SK-N-SH treated with all-trans-retinoic acid at 6 μM for 48 hours (cell line): ENCODE measurements at regions not wholly inside any gene's neighbourhood (a gene's known extent, or its start where the extent isn't known, plus 50 kb on each side); places are given as distances from the start of the nearest gene placed in this dataset.

Experiments
- ARNTL ChIP-seq: fragments of 450-650 bp; formaldehyde crosslinking; IDR thresholded peaks from 2 replicates; pipeline ENCODE4 v1.5.0; 2020; ENCODE audit warnings: low read depth, mild to moderate bottlenecking, moderate library complexity, borderline replicate concordance
- CREB5 ChIP-seq: fragments of 250-450 bp; sonication (Bioruptor Pico); IDR thresholded peaks from 2 replicates; pipeline ENCODE4 v1.5.1; 2020; ENCODE audit warnings: low read depth, mild to moderate bottlenecking, moderate library complexity
- CSDC2 ChIP-seq: fragments of 250-450 bp; sonication (Bioruptor Pico); IDR thresholded peaks from 2 replicates; pipeline ENCODE4 v1.5.0; 2020; ENCODE audit warnings: mild to moderate bottlenecking, moderate library complexity
- ESRRG ChIP-seq: fragments of 250-450 bp; sonication (Bioruptor Pico); IDR thresholded peaks from 2 replicates; pipeline ENCODE4 v1.6.1; 2021; ENCODE audit warnings: mild to moderate bottlenecking
- ISL1 ChIP-seq: fragments of 250-450 bp; sonication (Bioruptor Pico); IDR thresholded peaks from 2 replicates; pipeline ENCODE4 v2.1.2; 2022; ENCODE audit warnings: mild to moderate bottlenecking, moderate library complexity
- PATZ1 ChIP-seq: fragments of 250-450 bp; sonication (Bioruptor Pico); IDR thresholded peaks from 2 replicates; pipeline ENCODE4 v1.8.0; 2020; ENCODE audit warnings: mild to moderate bottlenecking, moderate library complexity, borderline replicate concordance
- PPARA ChIP-seq: fragments of 250-450 bp; sonication (Bioruptor Pico); IDR thresholded peaks from 2 replicates; pipeline ENCODE4 v1.5.0; 2020; ENCODE audit warnings: mild to moderate bottlenecking, borderline replicate concordance
- TSHZ2 ChIP-seq: fragments of 250-450 bp; sonication (Bioruptor Pico); IDR thresholded peaks from 2 replicates; pipeline ENCODE4 v1.5.0; 2020; ENCODE audit warnings: mild to moderate bottlenecking, moderate library complexity
- ZFP30 ChIP-seq: fragments of 450-650 bp; formaldehyde crosslinking; IDR thresholded peaks from 2 replicates; pipeline ENCODE4 v1.5.0; 2022; ENCODE audit warnings: mild to moderate bottlenecking, moderate library complexity
- ZNF8 ChIP-seq: fragments of 450-650 bp; formaldehyde crosslinking; IDR thresholded peaks from 2 replicates; pipeline ENCODE4 v1.5.0; 2020; ENCODE audit warnings: mild to moderate bottlenecking, moderate library complexity

- TF ChIP-seq PATZ1 (CRISPR knock-in tag) (no peak), ZNF8 (no peak), TSHZ2 (CRISPR knock-in tag) (no peak), CSDC2 (CRISPR knock-in tag) (no peak), PPARA (CRISPR knock-in tag) (no peak), ARNTL (CRISPR knock-in tag) (no peak), ESRRG (CRISPR knock-in tag) (no peak), ZFP30 (no peak), ISL1 (CRISPR knock-in tag) (no peak), CREB5 (CRISPR knock-in tag) (no peak)
Measured at GRCh38 chr2:22901471-22902179, 483.4 kb upstream of the KLHL29 start.
